ENCODE measurements at regions not wholly inside any gene's neighbourhood (a gene's known extent, or its start where the extent isn't known, plus 50 kb on each side); places are given as distances from the start of the nearest gene placed in this dataset.
A peak's percentile ranks its signal among the peaks of the same experiment; 100 is the strongest.
"Not testable (repeated sequence)": the region's sequence is repeated elsewhere in the genome, so short reads cannot be mapped to it uniquely, and the experiment has no call there.

DNA sequence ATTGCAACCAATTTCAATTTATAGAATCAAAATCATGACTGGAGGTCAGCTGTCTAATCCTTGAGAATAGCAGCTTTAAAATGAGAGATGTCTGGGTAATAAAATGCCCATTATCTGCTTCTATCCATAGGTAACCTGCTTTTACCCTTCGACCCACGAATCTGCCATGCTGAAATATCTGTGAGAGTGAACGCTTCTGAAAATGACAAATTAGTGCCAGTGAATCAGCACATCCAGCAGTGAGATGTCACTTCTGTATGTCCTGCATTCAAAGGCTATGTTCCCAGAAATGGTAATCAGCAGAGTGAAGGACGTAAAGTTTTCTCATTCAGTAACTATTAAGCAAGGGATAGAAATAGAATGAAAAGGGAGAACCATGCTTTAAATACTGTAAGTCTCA is 532.4 kb upstream of the ITGA1 start:
- DNase-seq: no peak

DNA sequence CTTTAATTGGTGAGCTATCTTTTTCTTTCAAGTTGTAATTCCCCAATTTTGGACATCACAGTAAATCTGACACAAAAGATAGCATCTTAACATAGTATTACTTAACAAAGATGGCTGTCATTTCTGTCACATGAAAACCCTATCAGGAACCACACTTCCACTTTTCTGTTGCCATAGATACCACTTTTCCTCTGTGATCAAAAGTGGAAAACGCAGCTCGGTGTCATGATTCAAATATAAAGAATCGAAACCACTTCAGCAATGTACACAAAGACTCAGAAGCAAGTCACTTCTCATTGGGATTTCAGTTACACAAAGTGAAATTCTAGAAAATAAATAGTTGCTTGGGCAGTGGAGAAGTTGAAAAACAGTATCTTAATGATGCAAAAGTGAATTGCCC is 524.9 kb upstream of the ITGA1 start:
- no peak for DNase-seq

DNA sequence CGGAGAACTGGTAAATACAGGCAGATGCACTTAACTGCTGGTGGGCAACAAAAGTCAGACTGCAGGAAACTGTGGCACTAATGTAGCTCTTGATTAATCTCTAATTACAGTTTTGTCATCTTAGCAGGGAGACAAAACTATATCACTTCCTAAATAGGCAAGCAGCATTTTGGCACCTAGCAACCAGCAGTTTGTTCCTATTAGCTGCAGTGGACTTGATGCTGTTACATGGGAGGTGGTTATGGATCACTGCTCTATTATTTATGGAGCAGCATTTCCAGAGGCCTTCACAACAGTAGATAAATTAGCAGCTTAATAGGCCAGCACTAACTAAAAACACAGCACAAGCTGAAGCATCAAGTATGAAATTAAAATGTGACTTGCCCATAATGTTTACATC is 518.3 kb upstream of the ITGA1 start:
- no peak for DNase-seq

DNA sequence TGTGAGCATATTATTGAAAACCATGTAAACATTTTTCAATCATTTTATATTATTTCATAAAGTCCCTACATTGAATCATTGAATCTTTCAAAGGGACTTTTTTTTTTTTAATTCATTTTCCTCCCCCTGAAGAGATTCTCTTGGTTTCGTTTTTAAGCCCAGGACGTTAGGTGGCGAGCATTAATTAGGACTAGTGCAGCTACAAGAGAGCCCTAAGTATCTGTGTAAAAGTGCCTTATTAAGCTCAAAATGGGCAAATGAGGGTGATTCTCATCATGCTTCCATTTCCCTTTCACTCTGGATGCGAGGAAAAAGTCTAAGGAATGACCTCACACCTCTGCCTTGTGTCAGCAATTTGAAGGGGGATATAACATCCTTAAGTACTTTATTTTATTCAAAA is 517.9 kb upstream of the ITGA1 start:
- no peak for DNase-seq

DNA sequence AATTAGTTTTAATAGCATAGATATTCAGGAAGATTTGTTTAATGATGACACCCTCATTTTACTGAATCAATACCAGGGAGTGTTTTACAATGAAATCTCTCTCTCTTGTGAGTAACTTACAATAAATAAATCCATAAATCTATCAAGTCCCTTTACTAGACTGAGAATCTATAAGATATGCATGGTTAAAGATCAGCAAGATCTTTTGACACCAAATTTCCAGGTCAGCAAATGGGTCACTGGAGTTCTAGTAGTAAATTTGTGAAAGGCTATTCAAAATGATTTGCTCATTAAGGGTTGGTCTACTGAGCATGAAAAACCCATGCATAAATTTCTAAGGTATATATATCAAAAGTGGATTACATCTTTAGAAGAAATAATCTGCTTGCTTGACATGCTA is 512.1 kb upstream of the ITGA1 start:
- DNase-seq: no peak

DNA sequence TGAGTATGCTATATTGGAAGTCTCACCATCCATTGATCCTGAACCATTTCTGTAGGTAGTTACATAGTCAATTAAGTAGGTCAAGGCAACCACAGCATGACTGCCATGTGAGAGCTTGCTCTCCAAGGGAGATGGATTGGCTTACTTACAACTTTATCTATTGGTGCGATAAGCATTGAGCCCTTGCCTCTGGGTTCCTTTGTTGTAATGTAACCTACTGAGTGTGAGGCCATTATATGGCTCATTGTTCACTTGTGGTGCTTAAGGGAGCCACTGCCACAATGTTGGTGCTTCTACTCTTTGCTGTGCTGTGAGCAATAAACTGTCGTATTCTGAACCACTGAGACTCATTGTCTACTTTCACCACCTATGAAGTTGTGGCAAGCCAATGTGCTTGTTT is 510.6 kb upstream of the ITGA1 start:
- no peak for DNase-seq

DNA sequence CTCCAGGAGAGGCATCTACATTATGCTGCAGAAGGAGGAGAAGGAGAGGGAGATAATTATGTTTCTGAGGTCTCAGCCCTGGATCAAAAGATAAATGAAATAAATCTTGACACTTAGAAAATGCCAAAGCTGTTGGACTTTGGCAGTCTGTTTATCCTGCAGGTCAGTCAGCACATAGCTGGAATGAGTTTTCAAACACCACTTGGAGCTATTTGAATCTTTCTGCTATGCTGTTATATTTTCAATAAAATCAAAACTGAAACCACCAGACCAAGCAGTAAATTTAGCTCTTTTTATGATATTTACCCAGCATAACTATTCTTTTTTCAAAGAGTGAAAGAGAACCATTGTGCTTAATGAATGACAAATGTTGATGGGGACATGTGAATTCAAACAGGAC is 505.1 kb upstream of the ITGA1 start:
- no peak for DNase-seq

DNA sequence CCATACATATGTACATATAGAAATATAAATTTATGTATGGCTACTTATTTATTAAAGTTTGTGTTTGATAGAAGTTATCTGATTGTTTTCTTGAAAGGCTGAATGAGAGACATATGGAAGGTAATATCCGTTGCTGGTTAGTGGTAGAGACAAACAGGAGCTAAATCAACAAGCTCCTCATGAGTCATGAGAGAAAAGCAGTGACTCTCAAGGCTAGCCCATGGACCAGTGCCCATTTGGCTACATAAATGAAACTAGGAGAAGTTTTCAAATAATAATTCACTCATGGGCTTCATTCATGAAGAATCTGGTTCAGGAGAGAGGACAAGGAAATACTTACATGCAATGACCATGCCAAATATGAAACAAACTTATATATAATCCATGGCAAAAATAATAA is 504.5 kb upstream of the ITGA1 start:
- DNase-seq: no peak

DNA sequence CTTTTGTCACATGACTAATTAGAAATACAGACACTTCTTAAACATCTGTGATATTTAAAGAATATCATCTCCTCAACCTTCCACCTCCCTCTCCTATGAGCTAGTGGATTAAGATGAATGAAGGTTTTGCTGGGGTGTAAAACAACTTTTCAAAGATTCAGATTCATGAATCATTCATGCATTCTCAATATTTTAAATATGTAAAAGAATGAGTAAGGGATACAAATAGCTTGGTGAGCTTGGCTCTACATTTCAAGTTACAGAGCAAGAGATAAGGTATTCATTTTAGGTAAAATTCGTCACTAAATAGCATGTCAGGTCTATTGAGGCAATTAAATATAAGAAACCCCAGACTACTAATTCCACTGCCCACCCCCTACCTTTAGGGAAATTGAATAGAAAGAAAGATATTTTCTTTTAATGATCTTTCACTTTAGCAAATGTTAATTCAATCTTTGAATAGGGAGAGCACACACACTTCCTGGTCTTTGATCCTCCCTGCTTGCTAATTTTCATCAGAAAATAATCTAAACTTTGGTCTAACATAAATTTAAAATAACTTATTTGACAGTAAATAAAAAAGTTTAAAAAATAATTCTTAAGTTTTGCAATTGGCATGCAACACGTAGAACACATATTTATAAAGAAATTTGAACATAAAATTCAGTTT is 486.9 kb upstream of the ITGA1 start:
- DNase-seq: no peak

DNA sequence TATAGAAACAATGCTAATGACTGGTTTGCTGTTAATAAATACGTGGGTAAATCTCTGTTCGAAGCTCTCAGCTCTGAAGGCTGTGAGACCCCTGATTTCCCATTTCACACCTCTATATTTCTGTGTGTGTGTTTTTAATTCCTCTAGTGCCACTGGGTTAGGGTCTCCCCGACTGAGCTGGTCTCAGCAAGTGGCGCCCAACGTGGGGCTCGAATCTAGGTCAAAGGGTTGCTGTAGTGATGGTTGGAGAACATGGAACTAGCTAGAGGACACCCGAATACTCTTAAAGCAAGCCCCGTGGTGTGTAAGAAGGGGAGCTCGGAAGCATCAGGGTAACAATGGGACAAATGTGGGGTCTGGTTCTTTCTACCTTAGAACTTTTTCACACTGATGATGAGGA is 482.9 kb upstream of the ITGA1 start:
- not testable (repeated sequence) for DNase-seq

DNA sequence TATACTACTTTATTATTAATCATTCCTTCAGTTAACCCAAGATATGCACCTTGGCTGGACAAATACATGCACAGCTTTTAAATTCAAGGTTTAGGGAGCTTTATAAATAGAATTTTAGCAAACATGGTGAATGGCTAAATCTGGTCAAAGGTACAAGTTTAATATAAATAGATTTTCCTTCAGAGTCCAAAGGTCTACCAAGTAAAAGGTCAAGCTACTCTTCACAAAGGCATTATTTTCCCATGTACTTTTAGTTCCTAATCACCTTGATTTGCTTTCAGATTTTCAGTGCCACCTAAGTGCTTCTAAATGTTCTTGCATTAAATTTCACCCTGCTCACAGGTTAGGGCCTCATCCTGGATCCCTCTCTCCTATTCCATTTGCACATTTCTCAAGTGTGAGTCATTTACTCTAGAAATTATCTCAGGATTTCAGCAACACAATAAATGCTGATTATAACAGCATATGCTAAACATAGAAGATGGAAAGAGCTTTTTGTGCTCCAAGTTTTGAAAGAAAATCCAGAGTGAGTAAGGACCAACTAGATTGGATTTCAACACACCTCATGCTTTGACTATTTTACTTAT is 459.4 kb upstream of the ITGA1 start:
- DNase-seq: no peak

DNA sequence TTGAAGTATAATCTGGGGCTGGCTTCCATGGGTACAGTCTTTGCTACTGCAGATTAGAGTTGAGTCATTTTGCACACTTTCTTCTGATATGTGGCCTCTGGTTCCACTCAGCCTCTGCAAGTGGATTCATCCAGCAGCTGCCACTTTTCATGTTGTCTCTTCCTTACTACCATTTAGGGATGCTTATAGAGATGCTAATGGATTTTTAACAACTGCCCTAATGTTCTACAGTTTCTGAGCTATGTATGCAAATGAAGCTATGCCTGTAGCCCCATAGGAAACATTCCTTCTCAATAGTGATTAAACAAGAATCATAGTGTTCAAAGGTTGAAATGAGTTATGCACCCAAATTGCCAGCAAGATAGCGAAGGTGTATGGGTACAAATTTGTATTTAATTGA is 456.0 kb upstream of the ITGA1 start:
- no peak for DNase-seq

DNA sequence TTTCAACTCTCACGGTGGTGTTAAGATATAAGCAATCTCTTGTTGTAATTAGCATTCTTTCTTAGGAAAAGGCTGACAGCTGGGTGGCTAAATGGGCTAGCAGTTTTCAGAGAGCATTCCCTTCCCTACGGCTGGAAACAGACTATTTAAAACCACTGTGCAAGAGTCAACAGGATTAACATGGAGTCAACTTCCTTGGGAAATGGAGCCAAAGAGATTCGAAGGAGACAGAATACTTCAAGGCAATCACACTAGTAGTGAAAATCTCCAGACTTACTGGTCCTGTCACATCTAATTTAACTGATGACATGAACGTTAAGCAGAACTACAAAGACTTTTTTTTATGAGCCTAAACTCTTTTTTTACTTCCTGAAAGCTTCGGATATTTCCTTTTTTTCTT is 453.3 kb upstream of the ITGA1 start:
- no peak for DNase-seq

DNA sequence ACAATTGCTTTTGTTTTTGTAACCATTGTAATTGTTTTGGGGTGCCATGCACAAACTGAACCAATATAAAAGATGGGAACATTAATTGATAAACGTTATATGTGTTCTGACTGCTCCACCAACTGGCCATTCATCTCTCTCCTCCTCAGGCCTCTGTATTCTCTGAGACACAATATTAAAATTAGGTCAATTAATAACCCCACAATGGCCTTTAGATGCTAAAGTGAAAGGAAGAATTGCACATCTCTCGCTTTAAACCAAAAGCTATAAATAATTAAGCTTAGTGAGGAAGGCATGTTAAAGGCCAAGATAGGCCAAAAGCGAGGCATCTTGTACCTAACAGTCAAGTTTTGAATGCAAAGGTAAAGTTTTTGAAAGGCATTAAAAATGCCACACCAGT is 448.4 kb upstream of the ITGA1 start:
- no peak for DNase-seq

DNA sequence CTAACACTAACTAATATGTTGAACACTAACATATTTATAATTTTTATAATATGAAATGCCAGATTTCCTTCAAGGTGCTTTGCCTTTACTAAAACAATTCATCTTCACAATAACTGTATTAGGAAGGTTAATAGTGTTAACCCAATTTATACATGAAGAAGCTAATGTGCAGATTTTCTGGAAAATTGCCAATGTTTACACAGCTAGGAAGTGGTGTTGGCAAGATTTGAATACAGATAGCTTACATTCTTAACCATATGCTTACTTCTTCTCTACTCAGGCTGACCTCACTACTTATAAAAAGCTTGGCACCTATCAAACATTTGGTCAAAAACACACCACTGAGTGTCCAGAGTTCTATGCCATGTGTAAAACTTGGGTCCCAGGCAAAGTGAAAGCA is 445.4 kb upstream of the ITGA1 start:
- DNase-seq: peak; percentile 47

DNA sequence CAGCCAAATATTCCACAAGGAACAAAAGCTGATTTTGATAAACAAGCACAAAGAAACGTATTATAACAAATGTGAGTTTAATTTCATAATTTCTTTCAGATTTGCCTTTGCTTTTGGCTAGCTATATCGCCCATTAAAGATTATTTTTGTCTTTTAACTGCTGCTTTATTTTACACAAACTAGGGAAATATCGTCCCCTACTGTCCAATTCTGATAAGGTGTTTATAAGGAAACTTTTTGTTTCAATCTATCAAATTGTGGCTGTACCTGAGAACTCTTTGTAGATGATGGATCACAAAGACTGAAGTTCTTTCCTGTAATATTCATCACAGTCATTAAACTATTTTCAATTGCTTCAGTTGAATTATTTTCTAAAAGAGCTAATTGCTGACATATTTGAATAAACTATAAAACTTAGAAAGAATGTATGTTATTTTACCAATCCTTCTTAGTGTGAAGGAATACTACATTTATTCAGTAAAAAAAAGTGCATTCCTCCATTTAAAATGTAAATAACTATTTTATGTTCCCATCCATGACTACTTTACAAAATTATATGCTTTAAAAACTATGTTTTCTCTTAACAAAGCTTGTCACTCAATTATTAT is 431.3 kb upstream of the ITGA1 start:
- no peak for DNase-seq

DNA sequence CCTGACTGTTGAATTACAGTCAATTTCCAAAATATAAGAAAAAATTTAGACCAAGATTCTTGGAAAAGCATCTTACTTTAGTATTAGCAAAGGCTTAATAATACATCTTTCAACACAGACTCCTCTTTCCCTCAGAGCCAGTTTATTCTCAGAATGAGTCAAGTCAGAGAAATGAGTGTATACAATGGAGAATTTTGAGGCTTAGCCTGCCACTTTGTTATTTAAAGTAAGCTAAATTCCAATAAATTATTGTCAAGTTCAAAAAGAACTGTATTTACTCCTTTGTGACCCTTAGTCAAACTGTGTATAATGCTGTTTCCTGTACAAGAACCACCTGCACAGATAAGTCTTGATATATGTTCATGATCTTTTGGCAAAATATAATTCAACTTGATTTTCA is 428.5 kb upstream of the ITGA1 start:
- no peak for DNase-seq

DNA sequence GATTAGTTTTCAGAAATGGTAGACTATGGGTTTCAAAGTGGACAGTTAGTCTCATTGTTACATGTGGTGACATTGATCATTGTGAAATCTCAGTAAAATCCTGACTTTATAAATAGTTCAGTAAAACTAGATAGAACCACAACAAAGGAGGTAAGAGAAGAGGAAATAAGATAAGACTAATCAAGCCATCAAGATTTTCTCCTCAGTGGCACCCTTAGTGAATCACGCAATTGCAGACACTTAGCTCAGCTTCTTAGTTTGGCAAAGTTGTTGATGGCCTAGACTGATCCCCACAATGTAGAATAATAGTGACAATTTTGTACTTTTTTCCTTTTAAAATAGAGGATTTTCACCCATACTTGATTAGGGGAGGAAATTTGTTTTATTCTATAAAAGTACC is 426.7 kb upstream of the ITGA1 start:
- DNase-seq: no peak

DNA sequence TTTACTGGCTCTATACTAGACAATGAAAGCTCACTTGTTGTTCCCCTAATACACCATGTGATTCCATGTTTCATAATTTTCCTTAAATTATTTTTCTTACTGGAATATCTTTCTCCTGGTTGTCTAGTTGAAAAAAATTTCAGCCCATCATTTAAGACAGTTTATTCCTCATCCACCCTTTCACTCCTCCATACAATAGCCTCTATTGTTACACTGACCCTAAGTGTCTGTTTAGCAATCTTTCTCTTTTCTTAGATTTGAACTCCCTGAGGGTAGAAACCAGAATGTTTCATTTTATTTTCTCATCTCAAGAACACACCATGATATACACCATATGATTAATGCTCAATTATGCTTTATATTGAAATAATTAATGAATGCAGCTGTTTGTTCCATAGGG is 413.4 kb upstream of the ITGA1 start:
- no peak for DNase-seq

DNA sequence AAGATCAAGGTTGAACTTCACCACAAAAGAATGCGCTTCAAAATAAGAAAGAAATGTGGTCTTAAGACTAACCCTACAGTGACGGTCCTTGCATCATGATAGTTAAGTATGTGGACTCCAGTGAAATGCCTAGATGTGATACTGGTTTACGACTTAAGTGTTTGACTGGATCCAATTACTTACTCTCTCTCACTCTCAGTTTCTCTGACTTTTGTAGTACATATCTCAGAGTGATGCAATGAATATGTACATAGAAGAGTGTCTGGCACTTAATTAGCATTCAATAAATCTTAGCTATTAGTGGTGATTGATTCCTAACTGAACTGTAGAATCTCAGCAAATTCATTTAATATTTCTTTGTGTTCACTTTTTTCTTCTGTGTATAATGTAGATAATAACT is 411.7 kb upstream of the ITGA1 start:
- no peak for DNase-seq

DNA sequence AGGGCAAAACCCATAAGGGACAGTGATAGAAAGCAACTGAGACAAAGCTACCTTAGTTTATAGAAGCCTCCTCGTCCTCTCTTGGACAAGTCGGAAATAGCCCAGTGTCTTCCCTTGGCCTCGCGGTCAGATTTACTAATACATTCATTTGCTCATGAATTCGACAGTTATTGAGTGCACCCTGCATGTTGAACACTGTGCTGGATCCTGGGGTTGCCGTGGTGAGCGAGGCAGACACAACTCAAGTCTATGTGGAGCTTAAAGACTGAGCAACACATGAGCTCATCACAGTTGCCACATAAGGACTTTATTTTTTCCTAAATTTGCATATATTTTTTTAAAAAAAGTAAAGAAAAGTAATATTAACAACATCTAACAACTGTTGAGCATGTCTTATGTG is 411.1 kb upstream of the ITGA1 start:
- no peak for DNase-seq

DNA sequence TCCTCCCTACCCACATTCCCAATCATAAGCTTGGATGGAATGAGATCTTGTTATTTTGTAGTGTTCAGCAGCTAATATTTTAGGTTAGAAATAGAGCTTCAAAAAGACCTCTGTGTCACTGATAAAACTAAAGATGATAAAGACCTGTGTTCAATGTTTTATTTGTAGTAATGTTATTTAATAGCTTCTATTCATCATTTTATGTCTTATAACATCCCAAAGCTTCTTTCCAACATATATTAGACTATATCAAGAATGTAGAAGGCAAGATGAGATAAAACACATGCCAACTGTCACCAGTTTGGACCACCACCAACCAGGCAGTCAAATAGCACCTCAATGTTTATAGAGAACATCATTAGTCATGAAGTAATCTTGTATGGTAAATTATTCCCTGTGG is 409.5 kb upstream of the ITGA1 start:
- no peak for DNase-seq

DNA sequence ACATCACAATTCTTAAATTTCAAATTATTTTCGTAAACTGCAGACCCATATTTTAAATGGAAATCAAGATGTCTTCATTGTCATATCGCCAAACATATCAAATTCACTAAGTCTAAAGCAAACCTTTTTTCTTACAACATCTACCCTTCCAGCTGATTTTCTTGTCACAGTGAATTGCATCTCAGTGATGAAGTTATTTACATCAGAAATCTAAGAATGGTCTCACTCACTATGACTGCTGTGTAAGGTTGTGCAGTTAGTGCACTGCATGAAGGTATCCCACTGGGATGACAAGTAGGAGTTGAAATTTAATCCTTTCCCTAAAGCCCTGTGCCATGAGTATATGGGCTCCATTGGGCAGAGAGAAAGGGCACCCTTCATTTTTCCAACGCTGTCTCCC is 399.4 kb upstream of the ITGA1 start:
- DNase-seq: no peak

DNA sequence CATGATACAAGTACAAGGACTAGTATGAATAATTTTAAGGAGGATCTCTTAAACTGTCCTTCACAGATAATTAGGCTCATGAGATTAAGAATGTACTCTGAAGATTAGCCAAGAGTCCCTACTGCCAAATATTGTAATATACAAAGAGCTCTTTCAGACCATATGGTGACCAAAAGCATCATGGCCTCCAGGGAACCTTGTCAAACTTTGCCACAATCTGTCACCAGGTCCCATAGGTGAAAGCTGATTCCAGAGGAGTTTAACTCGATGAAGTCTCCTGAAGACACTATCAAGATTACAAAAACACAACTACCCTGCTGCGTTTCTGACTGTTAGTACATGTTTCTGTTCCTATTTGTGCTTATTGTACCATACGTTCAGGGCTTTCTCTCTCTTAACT is 395.4 kb upstream of the ITGA1 start:
- DNase-seq: peak; percentile 88

DNA sequence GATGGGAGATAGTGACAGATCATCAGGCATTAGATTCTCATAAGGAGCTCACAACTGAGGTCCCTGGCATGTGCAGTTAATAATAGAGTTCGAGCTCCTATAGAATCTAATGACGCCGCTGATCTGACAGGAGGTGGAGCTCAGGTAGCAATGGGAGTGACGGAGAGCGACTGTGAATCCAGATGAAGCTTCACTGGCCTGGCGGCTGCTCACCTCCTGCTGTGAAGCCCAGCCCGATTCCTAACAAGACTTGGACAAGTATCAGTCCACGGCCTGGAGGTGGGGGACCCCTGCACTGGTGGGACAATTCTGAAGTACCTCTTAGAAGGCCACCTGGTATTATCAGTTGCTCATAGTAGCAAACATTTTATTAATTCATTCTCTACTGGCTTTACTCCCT is 377.9 kb upstream of the ITGA1 start:
- DNase-seq: no peak

Measured in NCI-H2171 (cell line).